CD4-positive, alpha-beta T cell treated with Interleukin-12 subunit alpha and Interleukin-12 subunit beta, for 1 hour (primary cell): ENCODE measurements at regions not wholly inside any gene's neighbourhood (a gene's known extent, or its start where the extent isn't known, plus 50 kb on each side); places are given as distances from the start of the nearest gene placed in this dataset.
"Not testable (repeated sequence)": the region's sequence is repeated elsewhere in the genome, so short reads cannot be mapped to it uniquely, and the experiment has no call there.

Experiments
- DNase-seq: peaks from one replicate; pipeline ENCODE4 v3.0.0-alpha.2; 2020

GRCh38 chr4:101415962-101416361 lies 68.6 kb upstream of the PPP3CA start:
- DNase-seq: no peak

GRCh38 chr4:101414496-101414895 lies 67.2 kb upstream of the PPP3CA start:
- DNase-seq: no peak

GRCh38 chr4:101411926-101412325 lies 64.6 kb upstream of the PPP3CA start:
- DNase-seq: no peak

GRCh38 chr4:101411281-101411910 lies 64.1 kb upstream of the PPP3CA start:
- not testable (repeated sequence) for DNase-seq

- no peak for DNase-seq
Measured at GRCh38 chr4:101400096-101400495, 52.8 kb upstream of the PPP3CA start.

- DNase-seq: no peak
Measured at GRCh38 chr4:101398807-101399206, 51.5 kb upstream of the PPP3CA start.
